Keratinocyte (primary cell): ENCODE measurements at regions not wholly inside any gene's neighbourhood (a gene's known extent, or its start where the extent isn't known, plus 50 kb on each side); places are given as distances from the start of the nearest gene placed in this dataset.

Experiments
- DNase-seq: peaks from one replicate; pipeline ENCODE4 v3.0.0-alpha.2; 2011; ENCODE audit warnings: low read depth, missing footprints, low spot score
- FAIRE-seq: peaks from 2 replicates; lab custom pipeline; 2011; peaks lifted over from hg19 to GRCh38; lab: Jason Lieb, UNC
- H2AFZ ChIP-seq: 2 replicates; pipeline ENCODE4 v1.6.0; 2012; ENCODE audit warnings: low read length, control low read depth, inconsistent platforms; ENCODE audit not compliant: control insufficient read depth
- H3K27ac ChIP-seq: 2 replicates; pipeline ENCODE4 v1.5.1; 2011; ENCODE audit warnings: low read length; ENCODE audit not compliant: control insufficient read depth, insufficient read depth
- H3K27me3 ChIP-seq: 3 replicates; pipeline ENCODE4 v1.6.0; 2011; ENCODE audit warnings: low read length; ENCODE audit not compliant: control insufficient read depth, insufficient read depth; ENCODE audit errors: extremely low read depth
- H3K36me3 ChIP-seq, 2 experiments: 2 replicates in 1 of 2; 3 replicates in 1 of 2; pipeline ENCODE4 v1.5.1; 2011; ENCODE audit warnings: low read length in 2 of 2, mild to moderate bottlenecking in 1 of 2; ENCODE audit not compliant: control insufficient read depth in 2 of 2, insufficient read depth in 2 of 2; ENCODE audit errors: extremely low read depth in 1 of 2
- H3K4me1 ChIP-seq: 3 replicates; pipeline ENCODE4 v1.5.1; 2011; ENCODE audit warnings: low read length; ENCODE audit not compliant: control insufficient read depth, insufficient read depth; ENCODE audit errors: extremely low read depth
- H3K4me2 ChIP-seq: 3 replicates; pipeline ENCODE4 v1.6.0; 2011; ENCODE audit warnings: low read depth, low read length; ENCODE audit not compliant: control insufficient read depth, insufficient read depth; ENCODE audit errors: extremely low read depth
- H3K4me3 ChIP-seq, 3 experiments: fragments of 200-600 bp in 1 of 3; sonication (generic) in 1 of 3; 2 replicates in 2 of 3; 3 replicates in 1 of 3; pipeline ENCODE4 v1.5.1; 2011 to 2016; ENCODE audit warnings: low read length in 3 of 3, mild to moderate bottlenecking in 3 of 3, control low read depth in 2 of 3, inconsistent platforms in 1 of 3, low read depth in 1 of 3, mixed read lengths in 1 of 3, mixed run types in 1 of 3, moderate library complexity in 1 of 3; ENCODE audit not compliant: control insufficient read depth in 2 of 3, insufficient read depth in 2 of 3; ENCODE audit errors: extremely low read depth in 1 of 3
- H3K79me2 ChIP-seq: 2 replicates; pipeline ENCODE4 v1.6.0; 2012; ENCODE audit warnings: low read length; ENCODE audit not compliant: control insufficient read depth, insufficient read depth
- H3K9ac ChIP-seq: 3 replicates; pipeline ENCODE4 v1.6.0; 2011; ENCODE audit warnings: low read length; ENCODE audit not compliant: control insufficient read depth, insufficient read depth; ENCODE audit errors: extremely low read depth
- H3K9me1 ChIP-seq: 3 replicates; pipeline ENCODE4 v1.6.0; 2011; ENCODE audit warnings: low read length; ENCODE audit not compliant: control insufficient read depth, insufficient read depth; ENCODE audit errors: extremely low read depth
- H3K9me3 ChIP-seq: 2 replicates; pipeline ENCODE4 v1.5.1; 2012; ENCODE audit warnings: low read depth, low read length; ENCODE audit not compliant: control insufficient read depth
- H4K20me1 ChIP-seq: 3 replicates; pipeline ENCODE4 v1.6.0; 2011; ENCODE audit warnings: low read length; ENCODE audit not compliant: control insufficient read depth, insufficient read depth; ENCODE audit errors: extremely low read depth
- CTCF ChIP-seq, 3 experiments: IDR thresholded peaks in 1 of 3; conservative IDR thresholded peaks in 1 of 3; optimal IDR thresholded peaks in 1 of 3; 2 replicates in 2 of 3; 3 replicates in 1 of 3; pipeline versions ENCODE3 to v1.5.1; 2011; ENCODE audit warnings: low read length in 3 of 3, mild to moderate bottlenecking in 3 of 3, moderate library complexity in 2 of 3, control low read depth in 1 of 3, inconsistent platforms in 1 of 3; ENCODE audit not compliant: insufficient read depth in 2 of 3; ENCODE audit errors: extremely low read depth in 1 of 3
- EZH2 ChIP-seq: IDR thresholded peaks from one replicate; pipeline ENCODE4 v1.6.1; 2012; ENCODE audit warnings: inconsistent platforms, mild to moderate bottlenecking, low read length, moderate library complexity
- dilution Hi-C: fragments of 300-500 bp; cut with MboI; formaldehyde crosslinking; loops from one replicate; pipeline ENCODE4 v1.7.0; 2020; ENCODE audit warnings: low sequenced_read_pairs; ENCODE audit not compliant: extremely low pct_ligation_motif_present

- dilution Hi-C loops, result no loop called here
- Histone ChIP-seq H3K36me3 (no peaks in the 10 kb centered on the region), H3K4me1 (no peaks in the 10 kb centered on the region), H3K79me2 (no peaks in the 10 kb centered on the region), H2AFZ (no peak overlapping the region), H3K4me2 (no peak overlapping the region), H3K9ac (no peak overlapping the region), H3K4me3 (no peak overlapping the region), H3K27me3 (no peaks in the 10 kb centered on the region), H4K20me1 (no peaks in the 10 kb centered on the region), H3K9me3 (no peaks in the 10 kb centered on the region), H3K27ac (no peak overlapping the region), H3K9me1 (no peaks in the 10 kb centered on the region)
- FAIRE-seq, result peak; percentile 44
- DNase-seq, result peak; percentile 1
- TF ChIP-seq EZH2, result no peak
- TF ChIP-seq CTCF (optimal IDR thresholded peaks at IDR 0.05 in 1 of 3, IDR thresholded peaks at IDR 0.05 in 1 of 3, conservative IDR thresholded peaks at IDR 0.05 in 1 of 3; ENCODE audit: extremely low read depth in 1 of 3, insufficient read depth in 2 of 3, low read length in 3 of 3), result peak; percentile 47 to 69 (median 60)
Measured at GRCh38 chr3:76107935-76108570, 322.7 kb upstream of the ZNF717 start.

GRCh38 chr3:76111808-76112207, 326.5 kb upstream of the ZNF717 start:
- FAIRE-seq, result no peak
- Histone ChIP-seq H3K9ac (no peak overlapping the region), H3K36me3 (no peaks in the 10 kb centered on the region), H2AFZ (no peak overlapping the region), H3K9me1 (no peaks in the 10 kb centered on the region), H3K4me2 (no peak overlapping the region), H3K27me3 (no peaks in the 10 kb centered on the region), H4K20me1 (no peaks in the 10 kb centered on the region), H3K4me1 (no peaks in the 10 kb centered on the region), H3K4me3 (no peak overlapping the region), H3K9me3 (no peaks in the 10 kb centered on the region), H3K27ac (no peak overlapping the region), H3K79me2 (no peaks in the 10 kb centered on the region)
- TF ChIP-seq CTCF (optimal IDR thresholded peaks at IDR 0.05 in 1 of 3, IDR thresholded peaks at IDR 0.05 in 1 of 3, conservative IDR thresholded peaks at IDR 0.05 in 1 of 3; ENCODE audit: extremely low read depth in 1 of 3, insufficient read depth in 2 of 3, low read length in 3 of 3), result no peak
- no peak for TF ChIP-seq EZH2
- DNase-seq, result no peak
- dilution Hi-C loops, result no loop called here
